NCI-H1436 (cell line): ENCODE measurements at regions not wholly inside any gene's neighbourhood (a gene's known extent, or its start where the extent isn't known, plus 50 kb on each side); places are given as distances from the start of the nearest gene placed in this dataset.

ENCODE experiments used
- DNase-seq: peaks from one replicate; lab custom pipeline; 2025; lab: John Stamatoyannopoulos, UW

GRCh38 chr4:130632731-130633604 is 1537.0 kb downstream of the C4orf33 start:
- no peak for DNase-seq

GRCh38 chr4:130636486-130636885 is 1540.5 kb downstream of the C4orf33 start:
- no peak for DNase-seq

- no peak for DNase-seq
Observed at GRCh38 chr4:130640592-130640991, 1544.6 kb downstream of the C4orf33 start.

GRCh38 chr4:130646886-130647285 is 1550.9 kb downstream of the C4orf33 start:
- DNase-seq, result no peak

- DNase-seq, result no peak
Observed at GRCh38 chr4:130648570-130648969, 1552.6 kb downstream of the C4orf33 start.

GRCh38 chr4:130653842-130654241 is 1557.9 kb downstream of the C4orf33 start:
- no peak for DNase-seq

- DNase-seq, result no peak
Observed at GRCh38 chr4:130659320-130659719, 1563.4 kb downstream of the C4orf33 start.

- DNase-seq, result no peak
Observed at GRCh38 chr4:130668859-130669258, 1572.9 kb downstream of the C4orf33 start.

- no peak for DNase-seq
Observed at GRCh38 chr4:130675266-130675665, 1579.3 kb downstream of the C4orf33 start.

- no peak for DNase-seq
Observed at GRCh38 chr4:130689181-130689580, 1593.2 kb downstream of the C4orf33 start.

- DNase-seq, result no peak
Observed at GRCh38 chr4:130698251-130698650, 1602.3 kb downstream of the C4orf33 start.

- no peak for DNase-seq
Observed at GRCh38 chr4:130699004-130699403, 1603.1 kb downstream of the C4orf33 start.

GRCh38 chr4:130703211-130703935 is 1607.4 kb downstream of the C4orf33 start:
- DNase-seq, result no peak

GRCh38 chr4:130705023-130705422 is 1609.1 kb downstream of the C4orf33 start:
- DNase-seq, result no peak

GRCh38 chr4:130712038-130712437 is 1616.1 kb downstream of the C4orf33 start:
- DNase-seq, result no peak

GRCh38 chr4:130714006-130714405 is 1618.1 kb downstream of the C4orf33 start:
- DNase-seq, result no peak

GRCh38 chr4:130722361-130722760 is 1626.4 kb downstream of the C4orf33 start:
- no peak for DNase-seq

GRCh38 chr4:130736436-130737185 is 1640.7 kb downstream of the C4orf33 start:
- DNase-seq, result no peak

- no peak for DNase-seq
Observed at GRCh38 chr4:130738233-130738632, 1642.3 kb downstream of the C4orf33 start.

- DNase-seq, result peak; percentile 0
Observed at GRCh38 chr4:130747842-130748241, 1651.9 kb downstream of the C4orf33 start.

- DNase-seq, result no peak
Observed at GRCh38 chr4:130753926-130754325, 1658.0 kb downstream of the C4orf33 start.

GRCh38 chr4:130760246-130760645 is 1664.3 kb downstream of the C4orf33 start:
- DNase-seq, result no peak
